ENCODE measurements at regions not wholly inside any gene's neighbourhood (a gene's known extent, or its start where the extent isn't known, plus 50 kb on each side); places are given as distances from the start of the nearest gene placed in this dataset.
"Not testable (repeated sequence)": the region's sequence is repeated elsewhere in the genome, so short reads cannot be mapped to it uniquely, and the experiment has no call there.

- DNase-seq = no peak
Observed at GRCh38 chr14:46432516-46432915, 219.1 kb downstream of the RPL10L start.

GRCh38 chr14:46417066-46417465 lies 234.5 kb downstream of the RPL10L start:
- DNase-seq = no peak

GRCh38 chr14:46404865-46405811 lies 246.4 kb downstream of the RPL10L start:
- no peak for DNase-seq

GRCh38 chr14:46402001-46402690 lies 249.4 kb downstream of the RPL10L start:
- DNase-seq = not testable (repeated sequence)

- no peak for DNase-seq
Observed at GRCh38 chr14:46401066-46401465, 250.5 kb downstream of the RPL10L start.

- DNase-seq = peak; percentile 17
Observed at GRCh38 chr14:46399049-46399448, 252.5 kb downstream of the RPL10L start.

- no peak for DNase-seq
Observed at GRCh38 chr14:46384611-46385010, 267.0 kb downstream of the RPL10L start.

- DNase-seq = no peak
Observed at GRCh38 chr14:46381674-46382073, 269.9 kb downstream of the RPL10L start.

GRCh38 chr14:46378248-46378647 lies 273.3 kb downstream of the RPL10L start:
- DNase-seq = no peak

GRCh38 chr14:46377305-46377704 lies 274.3 kb downstream of the RPL10L start:
- DNase-seq = no peak

- DNase-seq = no peak
Observed at GRCh38 chr14:46369391-46369790, 282.2 kb downstream of the RPL10L start.

GRCh38 chr14:46368275-46368674 lies 283.3 kb downstream of the RPL10L start:
- DNase-seq = no peak

- no peak for DNase-seq
Observed at GRCh38 chr14:46352844-46353243, 298.7 kb downstream of the RPL10L start.

- DNase-seq = peak; percentile 21
Observed at GRCh38 chr14:46344327-46344937, 307.1 kb downstream of the RPL10L start.

- no peak for DNase-seq
Observed at GRCh38 chr14:46325777-46326176, 325.8 kb downstream of the RPL10L start.

- no peak for DNase-seq
Observed at GRCh38 chr14:46325157-46325556, 326.4 kb downstream of the RPL10L start.

GRCh38 chr14:46323404-46323762 lies 328.2 kb downstream of the RPL10L start:
- DNase-seq = no peak

- no peak for DNase-seq
Observed at GRCh38 chr14:46322730-46323403, 328.7 kb downstream of the RPL10L start.

- DNase-seq = no peak
Observed at GRCh38 chr14:46322076-46322475, 329.5 kb downstream of the RPL10L start.

GRCh38 chr14:46306267-46306666 lies 345.3 kb downstream of the RPL10L start:
- DNase-seq = no peak

- no peak for DNase-seq
Observed at GRCh38 chr14:46300765-46301164, 350.8 kb downstream of the RPL10L start.

- DNase-seq = no peak
Observed at GRCh38 chr14:46290706-46291105, 360.9 kb downstream of the RPL10L start.

GRCh38 chr14:46279776-46280175 lies 371.8 kb downstream of the RPL10L start:
- no peak for DNase-seq

Measured in NCI-H187 treated with DMSO at 0.1 percent for 48 hours (cell line).